Adrenal gland (tissue), 5 donors: ENCODE measurements at regions not wholly inside any gene's neighbourhood (a gene's known extent, or its start where the extent isn't known, plus 50 kb on each side); places are given as distances from the start of the nearest gene placed in this dataset.

Experiments used
- POLR2A ChIP-seq, 2 donors: fragments of 450-650 bp; IDR thresholded peaks; one replicate each; pipeline ENCODE4 v1.6.1; 2017; ENCODE audit warnings: antibody characterized with exemption in 2 of 2, mild to moderate bottlenecking in 2 of 2, moderate library complexity in 1 of 2
- TF ChIP-seq, protein P1 (sequence below), 6 experiments: fragments of 450-650 bp in 4 of 6; fragments of 200-600 bp in 2 of 6; sonication (generic) in 1 of 6; IDR thresholded peaks; 1 replicate in 5 of 6; 2 replicates in 1 of 6; pipeline versions ENCODE4 v1.5.1 to v1.8.0; 2016 to 2021; ENCODE audit warnings: antibody characterized with exemption in 6 of 6, mild to moderate bottlenecking in 2 of 6, moderate library complexity in 1 of 6
- donor health status: DM: no; HTN: no; CAD: no.

DNA sequence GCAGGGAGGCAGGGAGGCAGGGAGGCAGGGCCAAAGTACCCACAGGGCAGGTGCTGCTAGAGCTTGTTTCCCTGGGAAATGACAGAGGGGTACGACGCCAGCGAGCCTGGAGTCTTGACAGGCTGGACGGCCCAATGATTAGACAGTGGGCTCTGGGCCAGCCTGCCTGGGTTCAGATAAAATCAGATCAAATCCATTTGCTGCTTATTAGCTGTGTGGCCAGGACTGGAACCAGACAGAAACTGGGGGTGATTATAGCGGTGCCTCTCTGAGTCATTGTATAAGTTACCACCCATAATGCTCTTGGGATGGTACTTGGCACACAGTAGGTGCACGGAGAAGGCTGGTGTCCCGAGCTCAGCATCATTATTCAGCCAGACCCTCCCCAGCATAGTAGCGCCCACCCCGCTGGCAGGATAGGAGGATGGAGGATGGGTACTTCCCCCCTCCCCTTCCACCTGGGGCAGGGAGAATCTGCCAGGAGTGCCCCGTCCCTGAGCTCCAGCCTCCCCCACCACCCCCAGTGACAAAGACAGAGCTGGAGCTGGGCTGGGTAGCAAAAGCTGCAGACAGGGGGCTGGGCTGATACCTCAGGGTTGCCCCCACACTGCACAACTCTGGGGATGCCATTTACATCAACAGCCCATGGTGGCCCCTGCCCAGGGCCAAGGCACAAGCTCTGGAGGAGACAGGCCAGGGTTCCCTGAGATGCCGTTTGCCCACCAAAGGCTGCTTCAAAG, 77.6 kb upstream of the TNRC6C start:
- TF ChIP-seq, protein P1, sequence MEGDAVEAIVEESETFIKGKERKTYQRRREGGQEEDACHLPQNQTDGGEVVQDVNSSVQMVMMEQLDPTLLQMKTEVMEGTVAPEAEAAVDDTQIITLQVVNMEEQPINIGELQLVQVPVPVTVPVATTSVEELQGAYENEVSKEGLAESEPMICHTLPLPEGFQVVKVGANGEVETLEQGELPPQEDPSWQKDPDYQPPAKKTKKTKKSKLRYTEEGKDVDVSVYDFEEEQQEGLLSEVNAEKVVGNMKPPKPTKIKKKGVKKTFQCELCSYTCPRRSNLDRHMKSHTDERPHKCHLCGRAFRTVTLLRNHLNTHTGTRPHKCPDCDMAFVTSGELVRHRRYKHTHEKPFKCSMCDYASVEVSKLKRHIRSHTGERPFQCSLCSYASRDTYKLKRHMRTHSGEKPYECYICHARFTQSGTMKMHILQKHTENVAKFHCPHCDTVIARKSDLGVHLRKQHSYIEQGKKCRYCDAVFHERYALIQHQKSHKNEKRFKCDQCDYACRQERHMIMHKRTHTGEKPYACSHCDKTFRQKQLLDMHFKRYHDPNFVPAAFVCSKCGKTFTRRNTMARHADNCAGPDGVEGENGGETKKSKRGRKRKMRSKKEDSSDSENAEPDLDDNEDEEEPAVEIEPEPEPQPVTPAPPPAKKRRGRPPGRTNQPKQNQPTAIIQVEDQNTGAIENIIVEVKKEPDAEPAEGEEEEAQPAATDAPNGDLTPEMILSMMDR (IDR thresholded peaks at IDR 0.05): no peak
- TF ChIP-seq POLR2A (IDR thresholded peaks at IDR 0.05): no peak
